ENCODE measurements at regions not wholly inside any gene's neighbourhood (a gene's known extent, or its start where the extent isn't known, plus 50 kb on each side); places are given as distances from the start of the nearest gene placed in this dataset.
"Not testable (repeated sequence)": the region's sequence is repeated elsewhere in the genome, so short reads cannot be mapped to it uniquely, and the experiment has no call there.

- ATAC-seq (ENCODE audit: insufficient read depth, low FRiP score) (no peak), DNase-seq (peak in 2 of 3 donors; percentile 50 to 59)
- WGBS, 2 donors, result 52 to 61% methylated on average over 2 of the region's 2 CpGs
These were observed 140.6 kb upstream of the TMEM168 start for GRCh38 chr7:112930787-112931186.

DNA sequence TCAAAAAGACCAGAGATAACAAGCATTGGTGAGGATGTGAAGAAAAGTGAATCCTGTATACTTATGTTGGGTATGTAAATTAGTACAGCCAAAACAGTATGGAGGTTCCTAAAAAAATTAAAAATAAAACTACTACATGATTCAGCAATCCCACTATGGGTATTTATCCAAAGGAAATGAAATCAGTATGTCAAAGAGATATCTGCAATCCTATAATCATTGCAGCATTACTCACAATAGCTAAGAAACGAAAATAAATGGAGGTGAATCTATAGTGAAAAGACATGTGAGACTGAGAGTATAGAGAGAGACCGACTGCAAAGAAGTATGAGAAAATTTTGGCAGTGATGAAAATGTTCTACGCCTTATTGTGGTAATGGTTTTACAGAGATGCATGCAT is 139.2 kb upstream of the TMEM168 start:
- no peak for ATAC-seq (ENCODE audit: insufficient read depth, low FRiP score)
- Histone ChIP-seq H3K9ac (ENCODE audit: insufficient read depth in 1 of 2, low read length in 2 of 2) (no peak overlapping the region), H3K36me3 (ENCODE audit: control insufficient read depth in 4 of 4, insufficient read depth in 4 of 4, low read length in 4 of 4) (peaks cover 0 to 3% (median under 1%) of the 10 kb centered on the region in 4 donors), H3K4me1 (ENCODE audit: control insufficient read depth in 5 of 5, insufficient read depth in 5 of 5, low read length in 5 of 5) (peaks cover 0 to 6% (median 5%) of the 10 kb centered on the region in 5 donors), H3K27me3 (ENCODE audit: control insufficient read depth in 3 of 3, insufficient read depth in 3 of 3, low read length in 2 of 3) (no peaks in the 10 kb centered on the region), H3K27ac (ENCODE audit: low read depth in 1 of 2, low read length in 1 of 2) (no peak overlapping the region), H3K4me3 (no peak overlapping the region), H3K9me3 (ENCODE audit: control insufficient read depth in 4 of 4, insufficient read depth in 3 of 4, low read length in 3 of 4) (no peaks in the 10 kb centered on the region)
- TF ChIP-seq, protein P1, sequence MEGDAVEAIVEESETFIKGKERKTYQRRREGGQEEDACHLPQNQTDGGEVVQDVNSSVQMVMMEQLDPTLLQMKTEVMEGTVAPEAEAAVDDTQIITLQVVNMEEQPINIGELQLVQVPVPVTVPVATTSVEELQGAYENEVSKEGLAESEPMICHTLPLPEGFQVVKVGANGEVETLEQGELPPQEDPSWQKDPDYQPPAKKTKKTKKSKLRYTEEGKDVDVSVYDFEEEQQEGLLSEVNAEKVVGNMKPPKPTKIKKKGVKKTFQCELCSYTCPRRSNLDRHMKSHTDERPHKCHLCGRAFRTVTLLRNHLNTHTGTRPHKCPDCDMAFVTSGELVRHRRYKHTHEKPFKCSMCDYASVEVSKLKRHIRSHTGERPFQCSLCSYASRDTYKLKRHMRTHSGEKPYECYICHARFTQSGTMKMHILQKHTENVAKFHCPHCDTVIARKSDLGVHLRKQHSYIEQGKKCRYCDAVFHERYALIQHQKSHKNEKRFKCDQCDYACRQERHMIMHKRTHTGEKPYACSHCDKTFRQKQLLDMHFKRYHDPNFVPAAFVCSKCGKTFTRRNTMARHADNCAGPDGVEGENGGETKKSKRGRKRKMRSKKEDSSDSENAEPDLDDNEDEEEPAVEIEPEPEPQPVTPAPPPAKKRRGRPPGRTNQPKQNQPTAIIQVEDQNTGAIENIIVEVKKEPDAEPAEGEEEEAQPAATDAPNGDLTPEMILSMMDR (IDR thresholded peaks at IDR 0.05; ENCODE audit: control extremely low read depth, extremely low read depth), result no peak
- DNase-seq, result no peak
- WGBS, 2 donors, result 94 to 95% methylated on average over 3 of the region's 3 CpGs

More at GRCh38 chr7:112930787-112931186, 140.6 kb upstream of the TMEM168 start:
- Histone ChIP-seq H3K27me3 (ENCODE audit: control insufficient read depth in 3 of 3, insufficient read depth in 3 of 3, low read length in 2 of 3) (no peaks in the 10 kb centered on the region), H3K9ac (ENCODE audit: insufficient read depth in 1 of 2, low read length in 2 of 2) (no peak overlapping the region), H3K4me3 (no peak overlapping the region), H3K27ac (ENCODE audit: low read depth in 1 of 2, low read length in 1 of 2) (no peak overlapping the region), H3K4me1 (ENCODE audit: control insufficient read depth in 5 of 5, insufficient read depth in 5 of 5, low read length in 5 of 5) (peaks cover 0 to 8% (median 5%) of the 10 kb centered on the region in 5 donors), H3K9me3 (ENCODE audit: control insufficient read depth in 4 of 4, insufficient read depth in 3 of 4, low read length in 3 of 4) (no peaks in the 10 kb centered on the region), H3K36me3 (ENCODE audit: control insufficient read depth in 4 of 4, insufficient read depth in 4 of 4, low read length in 4 of 4) (peaks cover 0 to 3% (median under 1%) of the 10 kb centered on the region in 4 donors)
- TF ChIP-seq, protein P1 (IDR thresholded peaks at IDR 0.05; ENCODE audit: control extremely low read depth, extremely low read depth), result no peak

DNA sequence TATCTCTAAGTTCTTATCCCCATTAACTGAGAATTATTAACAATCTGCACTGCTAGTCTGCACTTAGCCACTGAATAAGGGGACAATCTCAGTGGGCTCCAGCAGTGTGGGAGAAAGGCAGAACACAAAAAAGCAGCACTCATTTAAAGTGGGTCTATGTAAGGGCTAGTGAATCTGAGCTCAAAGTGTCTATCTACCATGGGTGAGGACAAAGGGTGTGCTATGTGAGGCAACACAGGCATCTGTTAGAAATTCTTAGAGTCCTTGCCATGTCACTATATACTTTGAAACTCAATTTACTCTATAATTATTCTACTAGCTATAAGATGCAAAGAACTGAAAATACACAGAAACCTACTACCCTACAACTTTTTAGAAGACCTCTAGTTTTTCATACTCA is 135.8 kb upstream of the TMEM168 start:
- H3K4me3 ChIP-seq, result no peak overlapping the region

DNA sequence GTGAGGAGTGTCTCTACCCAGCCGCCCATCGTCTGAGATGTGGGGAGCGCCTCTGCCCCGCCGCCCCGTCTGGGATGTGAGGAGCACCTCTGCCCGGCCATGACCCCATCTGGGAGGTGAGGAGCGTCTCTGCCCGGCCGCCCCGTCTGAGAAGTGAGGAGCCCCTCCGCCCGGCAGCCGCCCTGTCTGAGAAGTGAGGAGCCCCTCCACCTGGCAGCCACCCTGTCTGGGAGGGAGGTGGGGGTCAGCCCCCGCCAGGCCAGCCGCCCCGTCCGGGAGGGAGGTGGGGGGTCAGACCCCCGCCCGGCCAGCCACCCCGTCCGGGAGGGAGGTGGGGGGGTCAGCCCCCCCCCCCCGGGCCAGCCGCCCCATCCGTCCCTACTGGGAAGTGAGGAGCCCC is 132.4 kb upstream of the TMEM168 start:
- not testable (repeated sequence) for H3K4me1 ChIP-seq (ENCODE audit: control insufficient read depth in 5 of 5, insufficient read depth in 5 of 5, low read length in 5 of 5); ATAC-seq (ENCODE audit: insufficient read depth, low FRiP score)
- WGBS, 2 donors, result 90 to 97% methylated on average over 20 to 21 of the region's 25 CpGs

More for the DNA sequence above, 135.8 kb upstream of the TMEM168 start:
- TF ChIP-seq, protein P1 (IDR thresholded peaks at IDR 0.05; ENCODE audit: control extremely low read depth, extremely low read depth), result no peak
- no peaks in the 10 kb centered on the region for H3K9me3 ChIP-seq (ENCODE audit: control insufficient read depth in 4 of 4, insufficient read depth in 3 of 4, low read length in 3 of 4)
- peaks cover 0 to 4% (median 1%) of the 10 kb centered on the region in 5 donors for H3K4me1 ChIP-seq (ENCODE audit: control insufficient read depth in 5 of 5, insufficient read depth in 5 of 5, low read length in 5 of 5)
- DNase-seq (no peak), ATAC-seq (ENCODE audit: insufficient read depth, low FRiP score) (no peak)
- no peaks in the 10 kb centered on the region for H3K36me3 ChIP-seq (ENCODE audit: control insufficient read depth in 4 of 4, insufficient read depth in 4 of 4, low read length in 4 of 4)
- no peak overlapping the region for H3K9ac ChIP-seq (ENCODE audit: insufficient read depth in 1 of 2, low read length in 2 of 2)
- no peaks in the 10 kb centered on the region for H3K27me3 ChIP-seq (ENCODE audit: control insufficient read depth in 3 of 3, insufficient read depth in 3 of 3, low read length in 2 of 3)
- peak overlapping the region in 1 of 2 donors; percentile 4 for H3K27ac ChIP-seq (ENCODE audit: low read depth in 1 of 2, low read length in 1 of 2)

DNA sequence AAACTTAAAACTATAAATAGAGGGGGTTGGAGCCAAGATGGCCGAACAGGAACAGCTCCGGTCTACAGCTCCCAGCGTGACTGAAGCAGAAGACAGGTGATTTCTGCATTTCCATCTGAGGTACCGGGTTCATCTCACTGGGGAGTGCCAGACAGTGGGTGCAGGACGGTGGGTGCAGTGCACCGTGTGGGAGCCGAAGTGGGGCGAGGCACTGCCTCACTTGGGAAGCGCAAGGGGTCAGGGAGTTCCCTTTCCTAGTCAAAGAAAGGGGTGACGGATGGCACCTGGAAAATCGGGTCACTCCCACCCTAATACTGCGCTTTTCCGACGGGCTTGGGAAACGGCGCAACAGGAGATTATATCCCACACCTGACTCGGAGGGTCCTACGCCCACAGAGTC is 126.2 kb upstream of the TMEM168 start:
- H3K9me3 ChIP-seq (ENCODE audit: control insufficient read depth in 4 of 4, insufficient read depth in 3 of 4, low read length in 3 of 4); H3K9ac ChIP-seq (ENCODE audit: insufficient read depth in 1 of 2, low read length in 2 of 2); H3K27ac ChIP-seq (ENCODE audit: low read depth in 1 of 2, low read length in 1 of 2); H3K4me3 ChIP-seq; H3K4me1 ChIP-seq (ENCODE audit: control insufficient read depth in 5 of 5, insufficient read depth in 5 of 5, low read length in 5 of 5); DNase-seq; H3K27me3 ChIP-seq (ENCODE audit: control insufficient read depth in 3 of 3, insufficient read depth in 3 of 3, low read length in 2 of 3); ATAC-seq (ENCODE audit: insufficient read depth, low FRiP score): not testable (repeated sequence)
- 94 to 95% methylated on average over 18 of the region's 18 CpGs for WGBS, 2 donors
- peaks cover 1 to 19% (median 8%) of the 10 kb centered on the region in 4 donors for H3K36me3 ChIP-seq (ENCODE audit: control insufficient read depth in 4 of 4, insufficient read depth in 4 of 4, low read length in 4 of 4)

More for the DNA sequence above, 132.4 kb upstream of the TMEM168 start:
- DNase-seq; H3K4me3 ChIP-seq; H3K36me3 ChIP-seq (ENCODE audit: control insufficient read depth in 4 of 4, insufficient read depth in 4 of 4, low read length in 4 of 4); H3K27ac ChIP-seq (ENCODE audit: low read depth in 1 of 2, low read length in 1 of 2); H3K9ac ChIP-seq (ENCODE audit: insufficient read depth in 1 of 2, low read length in 2 of 2); H3K9me3 ChIP-seq (ENCODE audit: control insufficient read depth in 4 of 4, insufficient read depth in 3 of 4, low read length in 3 of 4); H3K27me3 ChIP-seq (ENCODE audit: control insufficient read depth in 3 of 3, insufficient read depth in 3 of 3, low read length in 2 of 3): not testable (repeated sequence)
